ENCODE measurements at regions not wholly inside any gene's neighbourhood (a gene's known extent, or its start where the extent isn't known, plus 50 kb on each side); places are given as distances from the start of the nearest gene placed in this dataset.

DNA sequence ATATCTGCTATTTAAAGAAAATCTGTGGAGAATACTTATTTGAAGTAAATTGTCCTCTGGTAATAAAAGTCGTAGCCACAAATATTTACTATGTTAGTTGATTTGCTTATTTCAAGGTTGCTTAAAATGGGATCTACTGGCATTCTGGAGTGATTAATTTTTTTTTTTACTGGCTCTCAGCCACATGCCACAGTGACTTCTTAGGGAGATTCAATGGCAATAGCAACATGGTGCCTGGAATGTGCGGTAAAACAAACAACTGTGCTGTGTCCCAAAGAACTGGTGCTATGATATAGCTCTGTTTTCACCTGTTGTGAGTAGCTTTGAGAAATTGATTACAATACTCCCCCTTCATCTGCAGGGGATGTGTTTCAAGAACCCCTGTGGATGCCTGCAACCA, 324.3 kb downstream of the GPAT3 start (continued):
- TF ChIP-seq, protein P1, sequence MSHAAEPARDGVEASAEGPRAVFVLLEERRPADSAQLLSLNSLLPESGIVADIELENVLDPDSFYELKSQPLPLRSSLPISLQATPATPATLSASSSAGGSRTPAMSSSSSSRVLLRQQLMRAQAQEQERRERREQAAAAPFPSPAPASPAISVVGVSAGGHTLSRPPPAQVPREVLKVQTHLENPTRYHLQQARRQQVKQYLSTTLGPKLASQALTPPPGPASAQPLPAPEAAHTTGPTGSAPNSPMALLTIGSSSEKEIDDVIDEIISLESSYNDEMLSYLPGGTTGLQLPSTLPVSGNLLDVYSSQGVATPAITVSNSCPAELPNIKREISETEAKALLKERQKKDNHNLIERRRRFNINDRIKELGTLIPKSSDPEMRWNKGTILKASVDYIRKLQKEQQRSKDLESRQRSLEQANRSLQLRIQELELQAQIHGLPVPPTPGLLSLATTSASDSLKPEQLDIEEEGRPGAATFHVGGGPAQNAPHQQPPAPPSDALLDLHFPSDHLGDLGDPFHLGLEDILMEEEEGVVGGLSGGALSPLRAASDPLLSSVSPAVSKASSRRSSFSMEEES (CRISPR knock-in tag; IDR thresholded peaks at IDR 0.05), result no peak

DNA sequence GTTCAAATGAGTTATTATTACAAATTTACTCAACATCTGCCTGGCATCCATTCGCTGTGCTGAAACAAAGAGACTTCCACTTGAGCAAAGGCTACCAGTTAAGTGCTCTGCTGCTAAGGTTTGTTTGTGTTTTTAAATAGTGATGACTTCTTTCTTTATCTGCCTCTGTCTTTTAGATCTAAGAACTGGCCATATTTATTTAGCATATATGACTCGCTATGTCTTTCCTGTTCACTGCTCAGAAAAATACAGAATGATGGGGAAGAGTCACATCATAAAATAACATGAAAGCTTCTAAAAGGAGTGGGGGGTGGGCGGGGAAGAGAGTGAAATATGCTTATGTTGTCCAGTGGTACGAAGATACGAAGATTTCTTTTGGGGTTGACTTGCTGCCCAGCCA, 322.2 kb downstream of the GPAT3 start:
- Histone ChIP-seq H3K79me2 (ENCODE audit: control insufficient read depth, insufficient read depth, low read length) (no peaks in the 10 kb centered on the region), H3K36me3 (ENCODE audit: control insufficient read depth, insufficient read depth, low read length) (no peaks in the 10 kb centered on the region), H2AFZ (ENCODE audit: low read depth, low read length) (no peak overlapping the region), H4K20me1 (replicated peaks; ENCODE audit: control insufficient read depth, insufficient read depth, low read length) (no peaks in the 10 kb centered on the region), H3K4me2 (ENCODE audit: insufficient read depth, low read length) (no peak overlapping the region), H3K9me3 (replicated peaks; ENCODE audit: control insufficient read depth, insufficient read depth, low read depth, low read length) (no peaks in the 10 kb centered on the region), H3K27ac (ENCODE audit: extremely low read depth, low read depth, low read length) (no peak overlapping the region), H3K9me1 (ENCODE audit: control insufficient read depth, insufficient read depth, low read length) (no peaks in the 10 kb centered on the region), H3K4me1 (replicated peaks in 1 of 2; ENCODE audit: control insufficient read depth in 2 of 2, insufficient read depth in 2 of 2, low read length in 2 of 2) (no peaks in the 10 kb centered on the region), H3K27me3 (ENCODE audit: control insufficient read depth in 2 of 2, insufficient read depth in 2 of 2, low read length in 2 of 2) (no peaks in the 10 kb centered on the region), H3K9ac (ENCODE audit: insufficient read depth in 1 of 2, low read depth in 2 of 2, low read length in 2 of 2) (no peak overlapping the region), H3K4me3 (no peak overlapping the region)
- ATAC-seq, result no peak
- intact Hi-C loops (cut with micrococcal nuclease) (no loop called here), in situ Hi-C loops (cut with MboI) (no loop called here)
- no TSS peak for BruUV-seq (replicated peaks)
- WGBS (ENCODE audit: insufficient coverage, low coverage, missing lambda C conversion rate), result 0% methylated on average over 5 of the region's 5 CpGs
- no peak for DNase-seq (ENCODE audit: extremely low read depth in 1 of 4, low spot score in 3 of 4)
- CTCF ChIA-PET (ENCODE audit: low intra/inter-chr PET ratio), result no interaction called here
- TF ChIP-seq ZNF354B (CRISPR knock-in tag; IDR thresholded peaks at IDR 0.05), result no peak
- no peak for TF ChIP-seq FOS (IDR thresholded peaks at IDR 0.05; ENCODE audit: extremely low read depth, insufficient read length)
- no peak for TF ChIP-seq NFE2L1 (tag; IDR thresholded peaks at IDR 0.05; ENCODE audit: borderline replicate concordance, low read depth)
- no peak for TF ChIP-seq DNMT1 (IDR thresholded peaks at IDR 0.05)
- TF ChIP-seq, protein P2, sequence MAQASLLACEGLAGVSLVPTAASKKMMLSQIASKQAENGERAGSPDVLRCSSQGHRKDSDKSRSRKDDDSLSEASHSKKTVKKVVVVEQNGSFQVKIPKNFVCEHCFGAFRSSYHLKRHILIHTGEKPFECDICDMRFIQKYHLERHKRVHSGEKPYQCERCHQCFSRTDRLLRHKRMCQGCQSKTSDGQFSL (CRISPR knock-in tag; IDR thresholded peaks at IDR 0.05), result no peak
- TF ChIP-seq, protein P2 (tag; IDR thresholded peaks at IDR 0.05), result no peak
- TF ChIP-seq, protein P3, sequence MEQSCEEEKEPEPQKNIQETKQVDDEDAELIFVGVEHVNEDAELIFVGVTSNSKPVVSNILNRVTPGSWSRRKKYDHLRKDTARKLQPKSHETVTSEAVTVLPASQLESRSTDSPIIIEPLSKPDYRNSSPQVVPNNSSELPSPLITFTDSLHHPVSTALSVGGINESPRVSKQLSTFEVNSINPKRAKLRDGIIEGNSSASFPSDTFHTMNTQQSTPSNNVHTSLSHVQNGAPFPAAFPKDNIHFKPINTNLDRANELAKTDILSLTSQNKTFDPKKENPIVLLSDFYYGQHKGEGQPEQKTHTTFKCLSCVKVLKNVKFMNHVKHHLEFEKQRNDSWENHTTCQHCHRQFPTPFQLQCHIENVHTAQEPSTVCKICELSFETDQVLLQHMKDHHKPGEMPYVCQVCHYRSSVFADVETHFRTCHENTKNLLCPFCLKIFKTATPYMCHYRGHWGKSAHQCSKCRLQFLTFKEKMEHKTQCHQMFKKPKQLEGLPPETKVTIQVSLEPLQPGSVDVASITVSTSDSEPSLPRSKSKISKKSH (CRISPR knock-in tag; IDR thresholded peaks at IDR 0.05), result no peak
- TF ChIP-seq, protein P4, sequence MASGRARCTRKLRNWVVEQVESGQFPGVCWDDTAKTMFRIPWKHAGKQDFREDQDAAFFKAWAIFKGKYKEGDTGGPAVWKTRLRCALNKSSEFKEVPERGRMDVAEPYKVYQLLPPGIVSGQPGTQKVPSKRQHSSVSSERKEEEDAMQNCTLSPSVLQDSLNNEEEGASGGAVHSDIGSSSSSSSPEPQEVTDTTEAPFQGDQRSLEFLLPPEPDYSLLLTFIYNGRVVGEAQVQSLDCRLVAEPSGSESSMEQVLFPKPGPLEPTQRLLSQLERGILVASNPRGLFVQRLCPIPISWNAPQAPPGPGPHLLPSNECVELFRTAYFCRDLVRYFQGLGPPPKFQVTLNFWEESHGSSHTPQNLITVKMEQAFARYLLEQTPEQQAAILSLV (tag; IDR thresholded peaks at IDR 0.05), result no peak
- TF ChIP-seq, protein P5, sequence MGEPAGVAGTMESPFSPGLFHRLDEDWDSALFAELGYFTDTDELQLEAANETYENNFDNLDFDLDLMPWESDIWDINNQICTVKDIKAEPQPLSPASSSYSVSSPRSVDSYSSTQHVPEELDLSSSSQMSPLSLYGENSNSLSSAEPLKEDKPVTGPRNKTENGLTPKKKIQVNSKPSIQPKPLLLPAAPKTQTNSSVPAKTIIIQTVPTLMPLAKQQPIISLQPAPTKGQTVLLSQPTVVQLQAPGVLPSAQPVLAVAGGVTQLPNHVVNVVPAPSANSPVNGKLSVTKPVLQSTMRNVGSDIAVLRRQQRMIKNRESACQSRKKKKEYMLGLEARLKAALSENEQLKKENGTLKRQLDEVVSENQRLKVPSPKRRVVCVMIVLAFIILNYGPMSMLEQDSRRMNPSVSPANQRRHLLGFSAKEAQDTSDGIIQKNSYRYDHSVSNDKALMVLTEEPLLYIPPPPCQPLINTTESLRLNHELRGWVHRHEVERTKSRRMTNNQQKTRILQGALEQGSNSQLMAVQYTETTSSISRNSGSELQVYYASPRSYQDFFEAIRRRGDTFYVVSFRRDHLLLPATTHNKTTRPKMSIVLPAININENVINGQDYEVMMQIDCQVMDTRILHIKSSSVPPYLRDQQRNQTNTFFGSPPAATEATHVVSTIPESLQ (CRISPR knock-in tag; IDR thresholded peaks at IDR 0.05), result no peak
- no peak for TF ChIP-seq MTF1 (CRISPR knock-in tag; IDR thresholded peaks at IDR 0.05; ENCODE audit: borderline replicate concordance)
- TF ChIP-seq L3MBTL2 (IDR thresholded peaks at IDR 0.05), result no peak
- no peak for TF ChIP-seq ZNF444 (CRISPR knock-in tag; IDR thresholded peaks at IDR 0.05)
- FAIRE-seq, result no peak
- POLR2A ChIA-PET, result interaction anchor here (0.7 kb wide), 1 partner anchor 9 kb away, joined by 3 read pairs; no protein-coding TSS in a partner anchor

All from K562 (cell line).